Gastroesophageal sphincter (tissue), 4 donors: ENCODE measurements at regions not wholly inside any gene's neighbourhood (a gene's known extent, or its start where the extent isn't known, plus 50 kb on each side); places are given as distances from the start of the nearest gene placed in this dataset.

Source experiments
- ATAC-seq: fragments of 150-250 bp; one replicate; pipeline ENCODE4 v1.9.1; 2016; ENCODE audit warnings: mild to moderate bottlenecking, moderate library complexity
- H3K27ac ChIP-seq, 4 donors: fragments of 200-600 bp; sonication (generic) in 3 of 4; 1 replicate in 3 of 4; 2 replicates in 1 of 4; pipeline ENCODE4 v1.5.1; 2016 to 2019
- H3K27me3 ChIP-seq: fragments of 200-600 bp; sonication (generic); one replicate; pipeline ENCODE4 v1.5.1; 2019
- H3K36me3 ChIP-seq, 2 donors: fragments of 200-600 bp; sonication (generic); one replicate each; pipeline ENCODE4 v1.5.1; 2019; ENCODE audit warnings: control low read depth in 1 of 2
- H3K4me1 ChIP-seq, 3 donors: fragments of 200-600 bp; sonication (generic); 1 replicate in 2 of 3; 2 replicates in 1 of 3; pipeline ENCODE4 v1.5.1; 2016 to 2019; ENCODE audit warnings: control low read depth in 2 of 3
- H3K4me3 ChIP-seq, 2 donors: fragments of 200-600 bp; sonication (generic); one replicate each; pipeline ENCODE4 v1.5.1; 2019; ENCODE audit warnings: mild to moderate bottlenecking in 1 of 2, moderate library complexity in 1 of 2
- H3K9me3 ChIP-seq, 3 donors: fragments of 200-600 bp; sonication (generic); one replicate each; pipeline ENCODE4 v1.5.1; 2017 to 2019; ENCODE audit warnings: control low read depth in 2 of 3
- CTCF ChIP-seq, 4 experiments: fragments of 200-600 bp in 2 of 4; fragments of 450-650 bp in 2 of 4; sonication (generic) in 1 of 4; IDR thresholded peaks; one replicate each; pipeline ENCODE4 v1.5.1; 2017 to 2019; ENCODE audit warnings: antibody characterized with exemption in 4 of 4, mild to moderate bottlenecking in 2 of 4, moderate library complexity in 2 of 4
- EP300 ChIP-seq: sonication (generic); formaldehyde crosslinking; IDR thresholded peaks from one replicate; pipeline ENCODE4 v1.6.1; 2017; ENCODE audit warnings: antibody characterized with exemption, mild to moderate bottlenecking
- POLR2A ChIP-seq, 2 donors: fragments of 450-650 bp; IDR thresholded peaks; one replicate each; pipeline ENCODE4 v1.6.1; 2017; ENCODE audit warnings: antibody characterized with exemption in 2 of 2, mild to moderate bottlenecking in 2 of 2, moderate library complexity in 1 of 2
- POLR2AphosphoS5 ChIP-seq: sonication (generic); formaldehyde crosslinking; IDR thresholded peaks from one replicate; pipeline ENCODE4 v1.6.1; 2017; ENCODE audit warnings: antibody characterized with exemption
- WGBS, 2 donors: methylation state at CpG; one replicate each; pipeline ENCODE4 v1.1.5; 2018; ENCODE audit warnings: low coverage in 1 of 2; 5-methylcytosine and 5-hydroxymethylcytosine counted together

GRCh38 chr2:226136739-226137138 is 662.9 kb downstream of the IRS1 start:
- Histone ChIP-seq H3K27ac (no peak overlapping the region), H3K4me1 (no peaks in the 10 kb centered on the region), H3K9me3 (no peaks in the 10 kb centered on the region), H3K4me3 (no peak overlapping the region), H3K27me3 (no peaks in the 10 kb centered on the region), H3K36me3 (no peaks in the 10 kb centered on the region)
- TF ChIP-seq POLR2AphosphoS5 = no peak
- TF ChIP-seq EP300 = no peak
- TF ChIP-seq POLR2A (IDR thresholded peaks at IDR 0.05) = no peak
- TF ChIP-seq CTCF (IDR thresholded peaks at IDR 0.05) = no peak
- ATAC-seq = no peak
- 87 to 88% methylated on average over 4 of the region's 4 CpGs for WGBS, 2 donors

GRCh38 chr2:226135861-226136548 is 663.6 kb downstream of the IRS1 start:
- ATAC-seq = no peak
- H3K27me3 ChIP-seq = no peaks in the 10 kb centered on the region
- no peak overlapping the region for H3K4me3 ChIP-seq
- H3K4me1 ChIP-seq = no peaks in the 10 kb centered on the region
- H3K27ac ChIP-seq = no peak overlapping the region
- no peaks in the 10 kb centered on the region for H3K36me3 ChIP-seq
- WGBS, 2 donors = 78% methylated on average over 3 of the region's 3 CpGs
- H3K9me3 ChIP-seq = no peaks in the 10 kb centered on the region
- no peak for TF ChIP-seq POLR2A (IDR thresholded peaks at IDR 0.05)

GRCh38 chr2:226132323-226133215 is 667.1 kb downstream of the IRS1 start:
- Histone ChIP-seq H3K4me3 (no peak overlapping the region), H3K9me3 (no peaks in the 10 kb centered on the region), H3K27me3 (no peaks in the 10 kb centered on the region), H3K27ac (no peak overlapping the region), H3K4me1 (no peaks in the 10 kb centered on the region), H3K36me3 (no peaks in the 10 kb centered on the region)
- no peak for ATAC-seq
- 93 to 96% methylated on average over 4 to 5 of the region's 5 CpGs for WGBS, 2 donors
- TF ChIP-seq POLR2AphosphoS5 = no peak

- ATAC-seq = no peak
- H3K27me3 ChIP-seq = no peaks in the 10 kb centered on the region
- no peaks in the 10 kb centered on the region for H3K9me3 ChIP-seq
- no peak overlapping the region for H3K27ac ChIP-seq
- no peak overlapping the region for H3K4me3 ChIP-seq
- TF ChIP-seq POLR2AphosphoS5 (no peak), EP300 (no peak), POLR2A (IDR thresholded peaks at IDR 0.05) (no peak), CTCF (IDR thresholded peaks at IDR 0.05) (no peak)
- no peaks in the 10 kb centered on the region for H3K36me3 ChIP-seq
- H3K4me1 ChIP-seq = no peaks in the 10 kb centered on the region
- 67 to 100% methylated on average over 1 of the region's 2 CpGs for WGBS, 2 donors
These were observed 668.3 kb downstream of the IRS1 start for GRCh38 chr2:226131299-226131784.

- Histone ChIP-seq H3K36me3 (no peaks in the 10 kb centered on the region), H3K27ac (no peak overlapping the region), H3K4me3 (no peak overlapping the region), H3K9me3 (no peaks in the 10 kb centered on the region), H3K27me3 (no peaks in the 10 kb centered on the region), H3K4me1 (peaks cover 0 to 1% (median 0%) of the 10 kb centered on the region in 3 donors)
- TF ChIP-seq EP300 (no peak), POLR2AphosphoS5 (no peak), CTCF (IDR thresholded peaks at IDR 0.05) (no peak)
- 44 to 91% methylated on average over 2 of the region's 2 CpGs for WGBS, 2 donors
- ATAC-seq = no peak
These were observed 669.4 kb downstream of the IRS1 start for GRCh38 chr2:226130192-226130591.

GRCh38 chr2:226127682-226128081 is 671.9 kb downstream of the IRS1 start:
- no peaks in the 10 kb centered on the region for H3K9me3 ChIP-seq
- no peaks in the 10 kb centered on the region for H3K36me3 ChIP-seq
- no peak overlapping the region for H3K27ac ChIP-seq
- H3K4me3 ChIP-seq = no peak overlapping the region
- TF ChIP-seq EP300 (no peak), POLR2AphosphoS5 (no peak), CTCF (IDR thresholded peaks at IDR 0.05) (no peak), POLR2A (IDR thresholded peaks at IDR 0.05) (no peak)
- peaks cover 0 to 6% (median 3%) of the 10 kb centered on the region in 3 donors for H3K4me1 ChIP-seq
- H3K27me3 ChIP-seq = no peaks in the 10 kb centered on the region
- ATAC-seq = no peak
- 75 to 78% methylated on average over 1 of the region's 1 CpG for WGBS, 2 donors
